A673 (cell line): ENCODE measurements at regions not wholly inside any gene's neighbourhood (a gene's known extent, or its start where the extent isn't known, plus 50 kb on each side); places are given as distances from the start of the nearest gene placed in this dataset.
A peak's percentile ranks its signal among the peaks of the same experiment; 100 is the strongest.

Source experiments
- BruUV-seq: library from RNA; stranded (reverse); fragments of 400-500 nt; replicated peaks from 2 replicates; lab custom pipeline; 2021; lab: Mats Ljungman, UMichigan
- CTCF ChIA-PET: fragments of 300-600 bp; sonication (Branson Sonifier 250); formaldehyde crosslinking; loops from one replicate; lab custom pipeline; 2022; ENCODE audit warnings: antibody characterized with exemption; lab: Charles Lee
- POLR2A ChIA-PET: fragments of 300-600 bp; sonication (Branson Sonifier 250); formaldehyde crosslinking; loops from one replicate; lab custom pipeline; 2022; ENCODE audit warnings: antibody characterized with exemption; ENCODE audit not compliant: low non-redundant PET; lab: Charles Lee
- DNase-seq: peaks from one replicate; pipeline ENCODE4 v3.0.0-alpha.2; 2015; ENCODE audit warnings: low spot score
- H3K27ac ChIP-seq: fragments of 200-600 bp; sonication (generic); 2 replicates; pipeline ENCODE4 v1.5.1; 2016; ENCODE audit warnings: mixed run types, low read depth, mild to moderate bottlenecking, mixed read lengths, antibody characterized with exemption, low read length; ENCODE audit not compliant: poor library complexity, severe bottlenecking
- H3K27me3 ChIP-seq: fragments of 200-600 bp; sonication (generic); replicated peaks from 2 replicates; pipeline ENCODE4 v1.6.1; 2017; ENCODE audit warnings: mixed run types, low read depth, mild to moderate bottlenecking, mixed read lengths, antibody characterized with exemption, low read length; ENCODE audit not compliant: insufficient read depth, poor library complexity
- H3K36me3 ChIP-seq: fragments of 200-600 bp; sonication (generic); 2 replicates; pipeline ENCODE4 v1.6.1; 2016; ENCODE audit warnings: mixed run types, mild to moderate bottlenecking, mixed read lengths, antibody characterized with exemption, low read length; ENCODE audit not compliant: insufficient read depth, poor library complexity, severe bottlenecking
- H3K4me1 ChIP-seq: fragments of 200-600 bp; sonication (generic); 2 replicates; pipeline ENCODE4 v1.6.1; 2017; ENCODE audit warnings: mixed run types, mild to moderate bottlenecking, mixed read lengths, antibody characterized with exemption, low read length; ENCODE audit not compliant: insufficient read depth, poor library complexity, severe bottlenecking
- H3K4me3 ChIP-seq: fragments of 200-600 bp; sonication (generic); 2 replicates; pipeline ENCODE4 v1.5.1; 2016; ENCODE audit warnings: low read depth, mixed run types, mild to moderate bottlenecking, mixed read lengths, low read length; ENCODE audit not compliant: poor library complexity, severe bottlenecking
- H3K9me3 ChIP-seq: fragments of 200-600 bp; sonication (generic); 2 replicates; pipeline ENCODE4 v1.6.1; 2016; ENCODE audit warnings: mixed run types, low read depth, mild to moderate bottlenecking, mixed read lengths, antibody characterized with exemption, low read length; ENCODE audit not compliant: poor library complexity, severe bottlenecking
- CTCF ChIP-seq: fragments of 300-800, 200-600 bp; sonication (generic); conservative IDR thresholded peaks from 2 replicates; pipeline ENCODE4 v1.5.1; 2017; ENCODE audit warnings: low read depth, mild to moderate bottlenecking, antibody characterized with exemption, low read length, moderate library complexity, mixed read lengths
- EZH2 ChIP-seq: fragments of 200-600 bp; sonication (generic); IDR thresholded peaks from 2 replicates; pipeline ENCODE4 v1.6.1; 2017; ENCODE audit warnings: borderline replicate concordance, low read depth, mild to moderate bottlenecking, mixed read lengths, antibody characterized with exemption, low read length; ENCODE audit not compliant: poor library complexity, severe bottlenecking
- intact Hi-C: fragments of 100-400 bp; cut with micrococcal nuclease; formaldehyde crosslinking; loops from one replicate; pipeline ENCODE4 v1.10.0; 2022; ENCODE audit not compliant: unreplicated experiment

DNA sequence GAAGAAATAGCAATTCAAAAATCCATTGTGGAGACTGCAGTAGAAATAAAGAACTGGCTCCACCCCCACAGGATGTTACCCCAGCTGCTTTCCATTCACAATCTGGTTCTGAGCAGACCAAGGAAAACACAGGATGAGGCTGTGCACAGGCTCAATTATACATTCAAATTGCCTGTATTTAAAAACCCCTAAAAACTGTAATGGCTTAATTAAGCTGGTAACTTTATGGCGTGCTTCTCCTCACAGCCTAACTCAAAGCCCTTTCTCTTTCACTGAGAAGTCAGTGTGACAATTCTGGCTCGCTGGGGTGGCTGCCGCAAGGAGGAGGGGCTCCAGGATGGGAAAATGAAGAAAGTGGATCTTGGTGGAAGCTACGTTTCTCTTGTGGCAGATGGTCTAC, 1191.1 kb downstream of the SORCS1 start:
- peak; percentile 68 for DNase-seq
- Histone ChIP-seq H3K36me3 (no peaks in the 10 kb centered on the region), H3K27ac (peak overlapping the region; percentile 55), H3K4me1 (peaks cover 50% of the 10 kb centered on the region), H3K27me3 (no peaks in the 10 kb centered on the region), H3K4me3 (peak overlapping the region; percentile 34), H3K9me3 (no peaks in the 10 kb centered on the region)
- no peak for TF ChIP-seq CTCF
- TF ChIP-seq EZH2, result no peak
- no TSS peak for BruUV-seq
- CTCF ChIA-PET, result no interaction called here
- intact Hi-C loops, result loop anchor here (5.0 kb wide), 1 partner anchor 176 kb away; no protein-coding TSS in a partner anchor
- POLR2A ChIA-PET, result no interaction called here

DNA sequence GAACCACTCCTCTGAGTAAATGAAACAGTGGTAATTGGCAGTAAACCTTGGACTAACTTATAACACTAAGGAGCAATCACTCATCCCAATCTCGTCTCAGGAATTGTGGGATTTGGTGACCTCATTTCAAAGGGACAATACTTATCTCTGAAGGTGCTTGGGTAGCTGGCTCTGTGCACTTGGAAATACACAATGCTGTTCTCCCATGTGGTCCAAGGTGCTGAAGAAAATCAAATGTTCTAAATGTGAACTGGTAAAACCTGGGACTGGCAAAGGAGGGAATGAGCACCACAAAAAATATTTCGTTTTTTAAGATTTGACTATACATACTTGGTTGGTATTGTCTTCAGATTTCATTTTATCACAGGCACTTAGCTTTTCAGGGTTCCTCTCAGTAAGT, 1193.0 kb downstream of the SORCS1 start:
- Histone ChIP-seq H3K9me3 (no peaks in the 10 kb centered on the region), H3K27ac (no peak overlapping the region), H3K27me3 (no peaks in the 10 kb centered on the region), H3K36me3 (no peaks in the 10 kb centered on the region), H3K4me1 (peaks cover 64% of the 10 kb centered on the region), H3K4me3 (no peak overlapping the region)
- intact Hi-C loops, result loop anchor here (5.0 kb wide), 1 partner anchor 174 kb away; no protein-coding TSS in a partner anchor
- ChIA-PET CTCF (interaction anchor here (1.1 kb wide), 1 partner anchor 19 kb away, joined by 3 read pairs; no protein-coding TSS in a partner anchor), POLR2A (interaction anchor here (0.7 kb wide), 1 partner anchor 180 kb away, joined by 3 read pairs; no protein-coding TSS in a partner anchor)
- no peak for DNase-seq
- no TSS peak for BruUV-seq
- TF ChIP-seq EZH2 (no peak), CTCF (no peak)

DNA sequence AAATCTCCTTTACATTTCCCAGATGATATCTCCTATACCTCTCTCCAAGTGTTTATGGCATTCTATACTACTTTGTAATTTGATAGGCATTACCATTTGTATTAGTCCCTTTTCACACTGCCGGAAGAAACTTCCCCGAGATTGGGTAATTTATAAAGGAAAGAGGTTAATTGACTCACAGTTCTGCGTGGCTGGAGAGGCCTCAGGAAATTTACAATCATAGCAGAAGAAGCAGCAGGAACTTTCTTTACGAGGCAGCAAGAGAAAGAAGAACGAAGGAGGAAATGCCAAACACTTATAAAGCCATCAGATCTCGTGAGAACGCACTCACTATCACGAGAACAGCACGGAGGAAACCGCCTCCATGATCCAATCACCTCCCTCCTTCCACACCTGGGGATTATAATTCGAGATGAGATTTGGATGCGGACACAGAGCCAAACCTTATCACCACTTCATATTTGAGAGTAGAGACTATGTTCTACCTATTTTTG, 1194.6 kb downstream of the SORCS1 start:
- CTCF ChIA-PET, result no interaction called here
- TF ChIP-seq EZH2 (no peak), CTCF (no peak)

More for the DNA sequence above, 1194.6 kb downstream of the SORCS1 start:
- Histone ChIP-seq H3K4me3 (peak overlapping the region; percentile 28), H3K36me3 (no peaks in the 10 kb centered on the region), H3K27ac (peak overlapping the region; percentile 66), H3K27me3 (no peaks in the 10 kb centered on the region), H3K4me1 (peaks cover 64% of the 10 kb centered on the region), H3K9me3 (no peaks in the 10 kb centered on the region)
- BruUV-seq, result no TSS peak
- peak; percentile 89 for DNase-seq
- intact Hi-C loops, result loop anchor here (5.0 kb wide), 1 partner anchor 173 kb away; no protein-coding TSS in a partner anchor
- POLR2A ChIA-PET, result no interaction called here
